ENCODE measurements at regions not wholly inside any gene's neighbourhood (a gene's known extent, or its start where the extent isn't known, plus 50 kb on each side); places are given as distances from the start of the nearest gene placed in this dataset.
A peak's percentile ranks its signal among the peaks of the same experiment; 100 is the strongest.

DNA sequence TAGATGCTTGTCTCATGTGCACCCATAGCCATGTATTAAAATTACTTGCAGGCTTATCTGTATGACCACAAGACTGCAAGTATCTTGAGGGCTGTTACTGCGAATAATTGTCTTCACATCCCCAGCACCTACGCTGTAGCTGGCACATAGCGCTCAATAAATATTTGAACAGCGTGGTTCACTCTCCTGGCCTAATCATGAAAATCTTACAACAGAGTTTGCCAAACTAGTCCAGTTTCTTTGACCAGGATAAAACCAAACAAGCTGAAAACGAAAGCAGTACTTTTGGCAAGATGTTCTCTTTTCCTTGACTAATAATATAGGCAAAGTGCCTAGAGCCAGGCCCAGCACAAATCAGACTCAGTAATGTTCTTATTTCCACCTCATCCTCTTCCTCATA is 106.7 kb downstream of the RPS29 start:
- Mint-ChIP-seq H3K4me1 (ENCODE audit: unreplicated experiment) (peaks cover 6% of the 10 kb centered on the region), H3K27me3 (ENCODE audit: unreplicated experiment) (peaks cover 4% of the 10 kb centered on the region), H3K4me3 (ENCODE audit: unreplicated experiment) (no peak overlapping the region), H3K9me3 (ENCODE audit: unreplicated experiment) (peaks cover 4% of the 10 kb centered on the region), H3K36me3 (ENCODE audit: low read depth, unreplicated experiment) (peaks cover 4% of the 10 kb centered on the region), H3K27ac (ENCODE audit: unreplicated experiment) (no peak overlapping the region)
- DNase-seq (ENCODE audit: low spot score) = no peak
- TF ChIP-seq, protein P1, sequence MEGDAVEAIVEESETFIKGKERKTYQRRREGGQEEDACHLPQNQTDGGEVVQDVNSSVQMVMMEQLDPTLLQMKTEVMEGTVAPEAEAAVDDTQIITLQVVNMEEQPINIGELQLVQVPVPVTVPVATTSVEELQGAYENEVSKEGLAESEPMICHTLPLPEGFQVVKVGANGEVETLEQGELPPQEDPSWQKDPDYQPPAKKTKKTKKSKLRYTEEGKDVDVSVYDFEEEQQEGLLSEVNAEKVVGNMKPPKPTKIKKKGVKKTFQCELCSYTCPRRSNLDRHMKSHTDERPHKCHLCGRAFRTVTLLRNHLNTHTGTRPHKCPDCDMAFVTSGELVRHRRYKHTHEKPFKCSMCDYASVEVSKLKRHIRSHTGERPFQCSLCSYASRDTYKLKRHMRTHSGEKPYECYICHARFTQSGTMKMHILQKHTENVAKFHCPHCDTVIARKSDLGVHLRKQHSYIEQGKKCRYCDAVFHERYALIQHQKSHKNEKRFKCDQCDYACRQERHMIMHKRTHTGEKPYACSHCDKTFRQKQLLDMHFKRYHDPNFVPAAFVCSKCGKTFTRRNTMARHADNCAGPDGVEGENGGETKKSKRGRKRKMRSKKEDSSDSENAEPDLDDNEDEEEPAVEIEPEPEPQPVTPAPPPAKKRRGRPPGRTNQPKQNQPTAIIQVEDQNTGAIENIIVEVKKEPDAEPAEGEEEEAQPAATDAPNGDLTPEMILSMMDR (IDR thresholded peaks at IDR 0.05; ENCODE audit: unreplicated experiment) = no peak

DNA sequence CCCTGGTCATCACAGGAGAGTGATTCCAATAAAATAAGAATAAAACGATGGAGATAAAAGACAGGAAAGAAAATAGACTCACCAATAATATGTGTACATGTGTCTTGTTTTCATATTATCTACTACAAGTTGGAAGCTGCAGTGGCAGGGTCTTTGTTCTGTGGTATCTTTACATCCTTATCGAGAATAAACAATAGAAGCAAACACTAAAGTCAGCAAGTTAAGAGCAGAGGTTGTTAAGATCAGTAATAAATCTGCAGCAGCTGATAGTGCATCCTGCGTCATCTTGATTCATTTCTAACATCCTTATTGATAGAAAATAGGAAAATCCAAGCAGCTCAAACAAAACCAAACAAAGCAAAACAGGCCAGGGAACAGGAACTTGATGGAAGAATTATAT is 107.4 kb downstream of the RPS29 start:
- H3K9me3 Mint-ChIP-seq (ENCODE audit: unreplicated experiment) = peaks cover 4% of the 10 kb centered on the region
- H3K4me1 Mint-ChIP-seq (ENCODE audit: unreplicated experiment) = peaks cover 3% of the 10 kb centered on the region
- H3K27ac Mint-ChIP-seq (ENCODE audit: unreplicated experiment) = no peak overlapping the region
- TF ChIP-seq, protein P1 (IDR thresholded peaks at IDR 0.05; ENCODE audit: unreplicated experiment) = no peak
- peaks cover 4% of the 10 kb centered on the region for H3K36me3 Mint-ChIP-seq (ENCODE audit: low read depth, unreplicated experiment)
- H3K4me3 Mint-ChIP-seq (ENCODE audit: unreplicated experiment) = no peak overlapping the region
- no peak for DNase-seq (ENCODE audit: low spot score)
- peaks cover 4% of the 10 kb centered on the region for H3K27me3 Mint-ChIP-seq (ENCODE audit: unreplicated experiment)

DNA sequence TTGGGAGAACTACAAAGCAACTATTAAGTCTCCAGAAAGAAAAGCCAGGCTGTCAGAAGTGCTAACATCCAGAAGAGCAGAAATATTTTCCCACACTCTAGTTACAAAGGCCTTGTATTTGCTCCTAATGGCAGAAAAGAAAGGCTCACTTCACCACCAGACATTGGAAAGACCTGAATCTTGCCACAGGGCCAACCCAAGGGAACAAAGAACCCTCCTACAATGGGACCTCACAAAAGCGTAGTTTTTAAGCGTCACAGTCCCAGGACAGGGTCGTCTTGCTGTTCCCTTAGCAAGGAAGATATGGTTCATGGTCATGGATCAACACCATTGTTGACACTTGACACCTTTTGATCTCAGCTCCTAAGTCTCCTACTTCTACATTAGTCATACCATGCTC is 119.1 kb downstream of the RPS29 start:
- no peaks in the 10 kb centered on the region for H3K27me3 Mint-ChIP-seq (ENCODE audit: unreplicated experiment)
- H3K4me3 Mint-ChIP-seq (ENCODE audit: unreplicated experiment) = no peak overlapping the region
- no peaks in the 10 kb centered on the region for H3K9me3 Mint-ChIP-seq (ENCODE audit: unreplicated experiment)
- DNase-seq (ENCODE audit: low spot score) = no peak
- peaks cover 18% of the 10 kb centered on the region for H3K4me1 Mint-ChIP-seq (ENCODE audit: unreplicated experiment)
- TF ChIP-seq, protein P1 (IDR thresholded peaks at IDR 0.05; ENCODE audit: unreplicated experiment) = no peak
- no peak overlapping the region for H3K27ac Mint-ChIP-seq (ENCODE audit: unreplicated experiment)
- H3K36me3 Mint-ChIP-seq (ENCODE audit: low read depth, unreplicated experiment) = no peaks in the 10 kb centered on the region

DNA sequence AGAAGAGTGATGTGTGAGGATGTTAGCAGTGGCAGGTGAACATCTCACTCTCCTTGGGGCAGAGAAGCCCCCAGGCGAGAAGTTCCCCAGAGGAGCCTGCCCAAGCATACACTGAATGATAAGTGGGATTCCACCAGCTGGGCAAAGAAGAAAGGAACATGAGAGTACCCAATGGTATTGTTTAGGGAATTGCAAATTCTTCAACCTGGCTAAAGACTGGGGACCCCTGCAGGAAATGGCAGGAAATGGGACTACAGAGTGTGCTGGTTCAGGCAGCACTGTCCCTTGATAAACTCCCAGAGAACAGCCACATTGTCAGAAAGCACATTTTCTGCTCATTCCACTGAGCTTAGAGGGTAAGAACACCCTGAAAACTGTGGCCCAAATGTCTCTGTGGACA is 121.3 kb downstream of the RPS29 start:
- Mint-ChIP-seq H3K27ac (ENCODE audit: unreplicated experiment) (no peak overlapping the region), H3K27me3 (ENCODE audit: unreplicated experiment) (no peaks in the 10 kb centered on the region), H3K9me3 (ENCODE audit: unreplicated experiment) (no peaks in the 10 kb centered on the region), H3K4me1 (ENCODE audit: unreplicated experiment) (peaks cover 18% of the 10 kb centered on the region), H3K4me3 (ENCODE audit: unreplicated experiment) (no peak overlapping the region), H3K36me3 (ENCODE audit: low read depth, unreplicated experiment) (no peaks in the 10 kb centered on the region)
- TF ChIP-seq, protein P1 (IDR thresholded peaks at IDR 0.05; ENCODE audit: unreplicated experiment) = no peak
- DNase-seq (ENCODE audit: low spot score) = peak; percentile 11

DNA sequence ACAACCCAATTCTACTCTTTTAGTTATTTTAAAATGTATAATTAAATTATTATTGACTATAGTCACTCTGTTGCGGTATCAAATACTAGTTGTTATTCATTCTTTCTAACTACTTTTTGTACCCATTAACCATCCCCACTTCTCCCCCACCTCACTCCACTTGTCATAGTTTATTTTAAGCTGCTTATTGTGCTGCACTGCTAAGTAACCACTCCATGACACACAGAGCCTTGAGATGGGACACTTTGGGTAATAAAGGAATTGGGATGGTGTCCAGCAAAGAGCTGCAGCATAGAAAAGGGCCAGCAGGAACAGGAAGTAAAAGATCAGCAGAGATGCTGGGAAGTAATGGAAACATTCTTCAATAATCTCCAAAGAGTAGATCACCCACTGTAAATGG is 123.0 kb downstream of the RPS29 start:
- Mint-ChIP-seq H3K4me1 (ENCODE audit: unreplicated experiment) (peaks cover 12% of the 10 kb centered on the region), H3K4me3 (ENCODE audit: unreplicated experiment) (no peak overlapping the region), H3K27ac (ENCODE audit: unreplicated experiment) (no peak overlapping the region), H3K27me3 (ENCODE audit: unreplicated experiment) (no peaks in the 10 kb centered on the region), H3K36me3 (ENCODE audit: low read depth, unreplicated experiment) (no peaks in the 10 kb centered on the region), H3K9me3 (ENCODE audit: unreplicated experiment) (no peaks in the 10 kb centered on the region)
- TF ChIP-seq, protein P1 (IDR thresholded peaks at IDR 0.05; ENCODE audit: unreplicated experiment) = no peak
- DNase-seq (ENCODE audit: low spot score) = no peak

Data from endothelial cell (in vitro differentiated cells).